ENCODE measurements at regions not wholly inside any gene's neighbourhood (a gene's known extent, or its start where the extent isn't known, plus 50 kb on each side); places are given as distances from the start of the nearest gene placed in this dataset.

DNA sequence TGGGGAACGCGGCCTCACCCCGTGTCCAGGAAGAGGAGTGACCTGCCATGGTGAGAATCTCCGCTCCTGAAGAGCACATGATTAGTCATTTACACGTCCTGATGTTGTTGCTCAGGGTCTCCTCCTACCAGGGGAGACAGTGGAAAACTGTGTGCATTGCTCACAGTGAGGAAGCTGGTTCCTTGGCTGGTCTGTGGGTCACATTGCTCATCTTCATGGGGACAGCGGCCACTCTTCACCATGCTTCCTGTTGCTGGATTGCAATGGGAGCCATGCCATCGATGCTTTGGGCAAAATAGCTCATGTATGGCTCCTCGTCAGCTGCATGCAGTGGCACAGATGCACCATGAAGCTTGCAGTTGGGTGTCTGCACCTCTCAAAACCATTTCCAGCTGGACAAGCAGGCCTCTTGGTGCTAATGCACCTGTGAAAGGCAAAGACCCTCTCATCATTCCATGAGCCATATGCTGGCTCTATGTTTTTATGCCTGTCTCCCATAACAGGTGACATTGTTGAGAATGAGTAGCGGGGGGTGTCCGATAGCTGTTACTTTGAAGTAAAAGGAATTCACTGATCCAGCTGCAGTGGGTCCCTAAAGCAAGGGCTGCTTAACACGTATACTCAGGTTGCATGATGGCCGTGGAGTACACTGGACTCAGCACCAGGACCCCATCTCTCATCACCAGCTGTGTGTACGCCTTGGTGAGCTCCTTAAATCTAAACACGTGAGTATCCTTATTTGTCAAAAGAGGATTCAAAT lies 135.0 kb upstream of the ALKAL2 start:
- 95% methylated on average over 14 of the region's 14 CpGs for WGBS
- DNase-seq (ENCODE audit: low read depth in 6 of 9, low spot score in 9 of 9) = no peak
- Histone ChIP-seq H3K27ac (ENCODE audit: low read depth in 1 of 2, low read length in 1 of 2) (no peak overlapping the region), H3K4me3 (ENCODE audit: low read length in 2 of 2) (no peak overlapping the region), H3K27me3 (ENCODE audit: control insufficient read depth in 2 of 2, insufficient read depth in 1 of 2, low read length in 1 of 2) (peaks cover 0 to 4% of the 10 kb centered on the region in 2 donors), H3K4me1 (ENCODE audit: control insufficient read depth in 2 of 2, insufficient read depth in 2 of 2, low read length in 2 of 2) (peaks cover 0 to 3% of the 10 kb centered on the region in 2 donors), H3K36me3 (ENCODE audit: control insufficient read depth in 2 of 2, insufficient read depth in 2 of 2, low read length in 1 of 2) (no peaks in the 10 kb centered on the region), H3K9me3 (ENCODE audit: control insufficient read depth in 2 of 2, insufficient read depth in 1 of 2, low read length in 1 of 2) (peaks cover 0 to 6% of the 10 kb centered on the region in 2 donors)

DNA sequence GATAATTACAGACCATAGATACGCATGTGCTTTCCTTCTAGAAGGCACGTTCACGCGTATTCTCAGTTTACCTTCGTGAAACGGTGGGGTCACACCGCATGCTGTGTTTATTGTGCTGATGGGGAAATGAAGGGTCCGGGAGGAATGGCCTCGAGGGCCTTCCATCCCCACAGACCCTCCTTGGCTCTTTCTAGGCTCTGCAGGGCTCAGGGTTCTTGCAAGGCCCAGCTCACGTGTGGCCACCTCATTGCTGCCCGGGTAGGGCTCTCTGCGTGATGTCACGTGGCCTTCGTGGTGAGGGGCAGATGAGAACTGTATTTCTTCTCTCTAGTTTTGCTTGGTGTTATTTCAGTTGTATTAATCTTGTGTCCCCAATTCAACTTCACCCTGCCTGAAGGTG lies 133.5 kb upstream of the ALKAL2 start:
- Histone ChIP-seq H3K9me3 (ENCODE audit: control insufficient read depth in 2 of 2, insufficient read depth in 1 of 2, low read length in 1 of 2) (peaks cover 0 to 6% of the 10 kb centered on the region in 2 donors), H3K27me3 (ENCODE audit: control insufficient read depth in 2 of 2, insufficient read depth in 1 of 2, low read length in 1 of 2) (peaks cover 0 to 4% of the 10 kb centered on the region in 2 donors), H3K4me3 (ENCODE audit: low read length in 2 of 2) (no peak overlapping the region), H3K36me3 (ENCODE audit: control insufficient read depth in 2 of 2, insufficient read depth in 2 of 2, low read length in 1 of 2) (no peaks in the 10 kb centered on the region), H3K27ac (ENCODE audit: low read depth in 1 of 2, low read length in 1 of 2) (no peak overlapping the region), H3K4me1 (ENCODE audit: control insufficient read depth in 2 of 2, insufficient read depth in 2 of 2, low read length in 2 of 2) (peaks cover 0 to 3% of the 10 kb centered on the region in 2 donors)
- 93% methylated on average over 14 of the region's 14 CpGs for WGBS
- no peak for DNase-seq (ENCODE audit: low read depth in 6 of 9, low spot score in 9 of 9)

DNA sequence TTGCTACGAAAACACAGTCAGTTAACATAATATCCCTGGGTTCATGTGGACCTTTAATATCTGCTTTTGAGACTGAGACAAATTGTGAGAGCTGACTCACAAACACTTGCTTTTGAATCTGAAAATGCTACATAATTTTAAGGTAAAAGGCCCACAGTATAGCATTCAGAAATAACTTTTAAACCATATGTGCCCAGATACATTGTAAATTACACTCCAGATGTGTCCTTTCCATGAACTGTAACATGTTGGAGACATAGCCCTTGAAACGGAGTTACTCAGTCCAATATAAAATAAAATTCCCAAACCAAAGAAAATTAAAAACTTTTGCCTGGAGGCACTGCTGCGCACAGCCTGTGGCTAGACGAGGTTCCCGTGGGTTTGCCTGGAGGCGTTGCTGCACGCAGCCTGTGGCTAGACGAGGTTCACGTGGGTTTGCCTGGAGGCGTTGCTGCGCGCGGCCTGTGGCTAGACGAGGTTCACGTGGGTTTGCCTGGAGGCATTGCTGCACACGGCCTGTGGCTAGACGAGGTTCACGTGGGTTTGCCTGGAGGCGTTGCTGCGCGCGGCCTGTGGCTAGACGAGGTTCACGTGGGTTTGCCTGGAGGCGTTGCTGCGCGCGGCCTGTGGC lies 131.9 kb upstream of the ALKAL2 start:
- no peak for DNase-seq (ENCODE audit: low read depth in 6 of 9, low spot score in 9 of 9)
- Histone ChIP-seq H3K36me3 (ENCODE audit: control insufficient read depth in 2 of 2, insufficient read depth in 2 of 2, low read length in 1 of 2) (no peaks in the 10 kb centered on the region), H3K4me3 (ENCODE audit: low read length in 2 of 2) (no peak overlapping the region), H3K27me3 (ENCODE audit: control insufficient read depth in 2 of 2, insufficient read depth in 1 of 2, low read length in 1 of 2) (peaks cover 0 to 7% of the 10 kb centered on the region in 2 donors), H3K27ac (ENCODE audit: low read depth in 1 of 2, low read length in 1 of 2) (no peak overlapping the region), H3K4me1 (ENCODE audit: control insufficient read depth in 2 of 2, insufficient read depth in 2 of 2, low read length in 2 of 2) (peaks cover 0 to 3% of the 10 kb centered on the region in 2 donors), H3K9me3 (ENCODE audit: control insufficient read depth in 2 of 2, insufficient read depth in 1 of 2, low read length in 1 of 2) (peaks cover 0 to 2% of the 10 kb centered on the region in 2 donors)
- WGBS = 66% methylated on average over 23 of the region's 28 CpGs

DNA sequence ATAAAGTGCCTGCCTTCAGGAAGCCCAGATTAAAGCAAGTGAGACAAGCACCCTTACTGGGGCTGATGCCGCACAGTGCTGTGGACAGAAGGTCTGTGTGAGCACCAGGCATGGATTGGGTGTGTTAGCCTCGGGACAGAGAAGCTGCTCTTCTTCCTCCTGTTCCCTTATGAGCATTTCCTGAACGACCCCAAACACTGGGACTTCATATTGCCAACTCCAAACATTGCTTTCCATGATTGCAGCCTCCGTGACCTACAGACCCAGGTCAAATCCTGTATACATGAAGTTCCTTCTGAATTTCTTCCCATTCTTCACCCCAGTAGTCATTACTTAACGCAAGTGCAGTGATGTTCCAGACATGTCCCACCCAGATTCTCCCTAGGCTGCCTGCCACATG lies 129.8 kb upstream of the ALKAL2 start:
- Histone ChIP-seq H3K4me1 (ENCODE audit: control insufficient read depth in 2 of 2, insufficient read depth in 2 of 2, low read length in 2 of 2) (no peaks in the 10 kb centered on the region), H3K9me3 (ENCODE audit: control insufficient read depth in 2 of 2, insufficient read depth in 1 of 2, low read length in 1 of 2) (peaks cover 0 to 2% of the 10 kb centered on the region in 2 donors), H3K4me3 (ENCODE audit: low read length in 2 of 2) (no peak overlapping the region), H3K27ac (ENCODE audit: low read depth in 1 of 2, low read length in 1 of 2) (no peak overlapping the region), H3K27me3 (ENCODE audit: control insufficient read depth in 2 of 2, insufficient read depth in 1 of 2, low read length in 1 of 2) (peaks cover 0 to 3% of the 10 kb centered on the region in 2 donors), H3K36me3 (ENCODE audit: control insufficient read depth in 2 of 2, insufficient read depth in 2 of 2, low read length in 1 of 2) (no peaks in the 10 kb centered on the region)
- DNase-seq (ENCODE audit: low read depth in 6 of 9, low spot score in 9 of 9) = no peak
- 86% methylated on average over 5 of the region's 5 CpGs for WGBS

DNA sequence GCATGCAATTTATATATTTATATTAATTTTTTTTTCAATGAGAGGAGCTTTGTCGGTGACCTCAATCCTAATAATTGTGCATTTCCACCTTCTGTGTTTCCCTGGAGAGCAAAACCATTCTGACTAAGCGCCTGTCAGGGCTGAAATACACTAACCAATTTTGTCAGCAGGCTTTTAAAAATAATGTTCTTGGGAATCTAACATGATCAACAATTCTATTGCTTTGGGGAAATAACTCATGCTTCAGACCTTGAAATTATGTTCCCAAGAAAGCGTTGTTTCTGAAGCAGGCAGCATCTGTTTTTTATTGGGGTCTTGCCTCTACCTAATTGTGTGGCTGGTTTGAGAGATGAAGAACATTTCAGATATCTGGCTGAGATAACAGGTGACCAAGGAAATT lies 129.1 kb upstream of the ALKAL2 start:
- 97% methylated on average over 3 of the region's 3 CpGs for WGBS
- H3K9me3 ChIP-seq (ENCODE audit: control insufficient read depth in 2 of 2, insufficient read depth in 1 of 2, low read length in 1 of 2) = peaks cover 0 to 2% of the 10 kb centered on the region in 2 donors
- no peak overlapping the region for H3K27ac ChIP-seq (ENCODE audit: low read depth in 1 of 2, low read length in 1 of 2)
- peaks cover 0 to 3% of the 10 kb centered on the region in 2 donors for H3K27me3 ChIP-seq (ENCODE audit: control insufficient read depth in 2 of 2, insufficient read depth in 1 of 2, low read length in 1 of 2)
- no peaks in the 10 kb centered on the region for H3K4me1 ChIP-seq (ENCODE audit: control insufficient read depth in 2 of 2, insufficient read depth in 2 of 2, low read length in 2 of 2)
- no peak for DNase-seq (ENCODE audit: low read depth in 6 of 9, low spot score in 9 of 9)
- H3K36me3 ChIP-seq (ENCODE audit: control insufficient read depth in 2 of 2, insufficient read depth in 2 of 2, low read length in 1 of 2) = no peaks in the 10 kb centered on the region
- H3K4me3 ChIP-seq (ENCODE audit: low read length in 2 of 2) = no peak overlapping the region

DNA sequence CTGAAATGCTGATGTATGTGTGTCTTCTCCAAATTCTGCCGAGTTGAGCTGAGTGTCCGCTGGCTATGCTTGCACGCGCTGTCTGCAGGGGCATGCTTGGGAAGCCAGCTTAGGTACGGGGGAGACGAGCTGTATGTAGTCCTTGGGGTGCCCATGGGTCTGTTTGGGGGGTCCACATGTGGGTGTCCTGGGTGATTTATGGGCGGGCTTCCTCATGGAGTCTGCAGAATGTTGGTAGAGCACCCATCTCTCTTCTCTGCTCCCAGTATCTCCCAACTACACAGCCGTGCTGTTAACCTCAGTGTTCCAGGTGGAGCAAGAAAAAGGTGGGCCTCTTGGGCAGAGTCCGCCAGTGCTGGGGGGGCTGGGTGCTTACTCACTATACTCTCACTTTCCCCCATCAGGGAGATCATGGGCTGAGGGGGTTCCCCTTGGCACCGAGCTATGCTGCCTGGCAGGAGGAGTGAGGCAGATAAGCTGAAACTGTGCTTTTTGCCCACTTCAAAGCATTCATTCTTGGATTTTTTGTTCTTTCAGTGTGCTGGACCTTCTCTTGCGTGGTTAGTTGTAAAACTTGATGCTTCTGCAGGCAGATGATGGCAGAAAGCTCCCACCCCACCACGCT lies 128.2 kb upstream of the ALKAL2 start:
- Histone ChIP-seq H3K27me3 (ENCODE audit: control insufficient read depth in 2 of 2, insufficient read depth in 1 of 2, low read length in 1 of 2) (peaks cover 0 to 3% of the 10 kb centered on the region in 2 donors), H3K4me1 (ENCODE audit: control insufficient read depth in 2 of 2, insufficient read depth in 2 of 2, low read length in 2 of 2) (no peaks in the 10 kb centered on the region), H3K27ac (ENCODE audit: low read depth in 1 of 2, low read length in 1 of 2) (no peak overlapping the region), H3K36me3 (ENCODE audit: control insufficient read depth in 2 of 2, insufficient read depth in 2 of 2, low read length in 1 of 2) (no peaks in the 10 kb centered on the region), H3K4me3 (ENCODE audit: low read length in 2 of 2) (no peak overlapping the region), H3K9me3 (ENCODE audit: control insufficient read depth in 2 of 2, insufficient read depth in 1 of 2, low read length in 1 of 2) (no peaks in the 10 kb centered on the region)
- WGBS = 94% methylated on average over 12 of the region's 12 CpGs
- DNase-seq (ENCODE audit: low read depth in 6 of 9, low spot score in 9 of 9) = no peak

DNA sequence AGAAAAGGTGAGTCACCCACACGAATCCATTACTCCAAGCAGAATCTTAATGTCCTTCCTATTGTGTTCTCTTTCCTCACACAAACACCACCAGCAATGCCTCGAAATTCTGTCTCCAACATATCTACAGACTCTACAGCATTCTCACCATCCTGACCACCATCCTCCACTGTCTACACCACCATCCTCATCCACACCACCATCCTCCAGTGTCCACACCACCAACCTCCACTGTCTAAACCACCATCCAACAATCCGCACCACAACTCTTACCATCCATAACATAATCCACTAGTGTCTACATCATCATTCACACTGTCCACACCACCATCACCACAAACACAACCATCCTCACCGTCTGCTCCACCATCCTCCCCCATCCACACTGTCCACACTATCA lies 121.6 kb upstream of the ALKAL2 start:
- Histone ChIP-seq H3K4me1 (ENCODE audit: control insufficient read depth in 2 of 2, insufficient read depth in 2 of 2, low read length in 2 of 2) (peaks cover 0 to 4% of the 10 kb centered on the region in 2 donors), H3K27ac (ENCODE audit: low read depth in 1 of 2, low read length in 1 of 2) (no peak overlapping the region), H3K36me3 (ENCODE audit: control insufficient read depth in 2 of 2, insufficient read depth in 2 of 2, low read length in 1 of 2) (no peaks in the 10 kb centered on the region), H3K4me3 (ENCODE audit: low read length in 2 of 2) (no peak overlapping the region), H3K9me3 (ENCODE audit: control insufficient read depth in 2 of 2, insufficient read depth in 1 of 2, low read length in 1 of 2) (no peaks in the 10 kb centered on the region), H3K27me3 (ENCODE audit: control insufficient read depth in 2 of 2, insufficient read depth in 1 of 2, low read length in 1 of 2) (no peaks in the 10 kb centered on the region)
- no peak for DNase-seq (ENCODE audit: low read depth in 6 of 9, low spot score in 9 of 9)
- WGBS = 93% methylated on average over 4 of the region's 4 CpGs

DNA sequence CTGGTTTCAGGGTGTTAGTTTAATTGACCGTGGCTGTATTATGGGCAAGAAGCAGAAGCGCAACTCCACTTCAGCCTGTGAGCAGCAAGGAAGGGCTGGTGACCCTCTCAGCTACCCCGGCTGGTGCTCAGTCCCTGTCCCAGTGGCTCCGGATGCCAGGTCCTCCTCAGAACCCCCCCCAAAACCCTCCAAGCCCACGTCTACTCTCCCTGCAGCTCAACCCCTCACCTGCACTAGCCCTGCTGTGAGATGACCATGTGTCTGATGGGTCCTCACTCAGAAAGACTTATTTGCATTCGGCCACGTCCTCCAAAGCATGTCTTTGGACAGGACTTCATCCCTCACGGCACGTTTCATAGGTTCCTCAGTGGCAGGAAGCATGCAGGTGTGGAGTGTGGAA lies 119.7 kb upstream of the ALKAL2 start:
- H3K36me3 ChIP-seq (ENCODE audit: control insufficient read depth in 2 of 2, insufficient read depth in 2 of 2, low read length in 1 of 2) = no peaks in the 10 kb centered on the region
- H3K4me3 ChIP-seq (ENCODE audit: low read length in 2 of 2) = no peak overlapping the region
- peaks cover 0 to 3% of the 10 kb centered on the region in 2 donors for H3K9me3 ChIP-seq (ENCODE audit: control insufficient read depth in 2 of 2, insufficient read depth in 1 of 2, low read length in 1 of 2)
- H3K27ac ChIP-seq (ENCODE audit: low read depth in 1 of 2, low read length in 1 of 2) = no peak overlapping the region
- peaks cover 4 to 7% of the 10 kb centered on the region in 2 donors for H3K4me1 ChIP-seq (ENCODE audit: control insufficient read depth in 2 of 2, insufficient read depth in 2 of 2, low read length in 2 of 2)
- no peaks in the 10 kb centered on the region for H3K27me3 ChIP-seq (ENCODE audit: control insufficient read depth in 2 of 2, insufficient read depth in 1 of 2, low read length in 1 of 2)
- DNase-seq (ENCODE audit: low read depth in 6 of 9, low spot score in 9 of 9) = no peak
- WGBS = 88% methylated on average over 9 of the region's 9 CpGs

DNA sequence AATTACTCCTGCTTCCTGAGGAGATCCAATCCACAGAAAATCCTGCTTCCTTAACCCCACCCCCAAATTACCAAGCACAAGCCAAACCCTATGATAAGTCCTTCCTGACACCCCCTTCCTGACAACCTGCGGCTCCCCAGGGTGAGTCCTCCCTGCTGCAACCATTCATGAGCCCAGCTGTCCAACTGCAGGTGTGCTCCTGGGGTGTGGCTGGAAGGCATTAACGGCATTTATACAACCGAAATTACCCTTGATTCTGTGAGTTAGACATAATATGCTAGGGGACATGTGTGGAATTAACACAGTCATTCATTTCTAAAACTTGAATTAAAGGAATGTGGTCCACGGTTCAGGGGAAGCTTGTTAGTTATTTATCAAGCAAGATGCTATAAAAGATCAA lies 119.0 kb upstream of the ALKAL2 start:
- H3K9me3 ChIP-seq (ENCODE audit: control insufficient read depth in 2 of 2, insufficient read depth in 1 of 2, low read length in 1 of 2) = peaks cover 0 to 3% of the 10 kb centered on the region in 2 donors
- no peaks in the 10 kb centered on the region for H3K27me3 ChIP-seq (ENCODE audit: control insufficient read depth in 2 of 2, insufficient read depth in 1 of 2, low read length in 1 of 2)
- no peak overlapping the region for H3K4me3 ChIP-seq (ENCODE audit: low read length in 2 of 2)
- H3K4me1 ChIP-seq (ENCODE audit: control insufficient read depth in 2 of 2, insufficient read depth in 2 of 2, low read length in 2 of 2) = peaks cover 4 to 7% of the 10 kb centered on the region in 2 donors
- no peak for DNase-seq (ENCODE audit: low read depth in 6 of 9, low spot score in 9 of 9)
- no peaks in the 10 kb centered on the region for H3K36me3 ChIP-seq (ENCODE audit: control insufficient read depth in 2 of 2, insufficient read depth in 2 of 2, low read length in 1 of 2)
- H3K27ac ChIP-seq (ENCODE audit: low read depth in 1 of 2, low read length in 1 of 2) = no peak overlapping the region
- 68% methylated on average over 4 of the region's 4 CpGs for WGBS
